Activated naive CD4-positive, alpha-beta T cell treated with anti-CD3 and anti-CD28 coated beads, Interleukin-2, amount 10 ng/mL, durations not matched to agents 7 days and 5 days (primary cell): ENCODE measurements at regions not wholly inside any gene's neighbourhood (a gene's known extent, or its start where the extent isn't known, plus 50 kb on each side); places are given as distances from the start of the nearest gene placed in this dataset.

Experiments
- CTCF ChIA-PET: fragments of 350-600 bp; sonication (Branson Sonifier 250); formaldehyde crosslinking; loops from one replicate; lab custom pipeline; 2021; ENCODE audit warnings: antibody characterized with exemption; lab: Charles Lee
- DNase-seq: peaks from one replicate; pipeline ENCODE4 v3.0.0-alpha.2; 2020
- H3K27ac Mint-ChIP-seq: one replicate; pipeline ENCODE4 v1.8.0; 2021; ENCODE audit warnings: mild to moderate bottlenecking, moderate library complexity, mixed read lengths
- H3K27me3 Mint-ChIP-seq: one replicate; pipeline ENCODE4 v1.8.0; 2021; ENCODE audit warnings: mild to moderate bottlenecking, mixed read lengths
- H3K36me3 Mint-ChIP-seq: one replicate; pipeline ENCODE4 v1.8.0; 2021; ENCODE audit warnings: mixed read lengths
- H3K4me1 Mint-ChIP-seq: one replicate; pipeline ENCODE4 v1.8.0; 2021; ENCODE audit warnings: mixed read lengths
- H3K4me3 Mint-ChIP-seq: one replicate; pipeline ENCODE4 v1.8.0; 2021; ENCODE audit warnings: mild to moderate bottlenecking, moderate library complexity, mixed read lengths
- H3K9me3 Mint-ChIP-seq: one replicate; pipeline ENCODE4 v1.8.0; 2021; ENCODE audit warnings: mixed read lengths

GRCh38 chr21:24046829-24047443 is 1560.3 kb downstream of the MRPL39 start:
- DNase-seq, result no peak
- no peak overlapping the region for H3K27ac Mint-ChIP-seq
- CTCF ChIA-PET, result interaction anchor here (0.6 to 0.8 kb wide), 2 partner anchors 78 to 105 kb away, joined by 3 read pairs; no protein-coding TSS in a partner anchor
- no peaks in the 10 kb centered on the region for H3K27me3 Mint-ChIP-seq
- no peak overlapping the region for H3K4me3 Mint-ChIP-seq
- no peaks in the 10 kb centered on the region for H3K9me3 Mint-ChIP-seq
- peaks cover 11% of the 10 kb centered on the region for H3K4me1 Mint-ChIP-seq
- no peaks in the 10 kb centered on the region for H3K36me3 Mint-ChIP-seq

- Mint-ChIP-seq H3K36me3 (no peaks in the 10 kb centered on the region), H3K4me1 (peaks cover 11% of the 10 kb centered on the region), H3K9me3 (no peaks in the 10 kb centered on the region), H3K4me3 (no peak overlapping the region), H3K27me3 (no peaks in the 10 kb centered on the region), H3K27ac (peak overlapping the region; percentile 64)
- DNase-seq, result peak; percentile 44
- CTCF ChIA-PET, result interaction anchor here (0.6 to 1.6 kb wide), 9 partner anchors 10 to 193 kb away, joined by 3 to 7 read pairs (median 3); no protein-coding TSS in a partner anchor
Observed at GRCh38 chr21:24045775-24046215, 1561.5 kb downstream of the MRPL39 start.

GRCh38 chr21:24045373-24045772 is 1561.9 kb downstream of the MRPL39 start:
- H3K36me3 Mint-ChIP-seq, result no peaks in the 10 kb centered on the region
- no peaks in the 10 kb centered on the region for H3K27me3 Mint-ChIP-seq
- CTCF ChIA-PET, result interaction anchor here (0.6 to 1.6 kb wide), 9 partner anchors 9 to 192 kb away, joined by 3 to 7 read pairs (median 3); no protein-coding TSS in a partner anchor
- H3K9me3 Mint-ChIP-seq, result no peaks in the 10 kb centered on the region
- DNase-seq, result no peak
- no peak overlapping the region for H3K4me3 Mint-ChIP-seq
- peaks cover 11% of the 10 kb centered on the region for H3K4me1 Mint-ChIP-seq
- no peak overlapping the region for H3K27ac Mint-ChIP-seq

GRCh38 chr21:24042687-24043086 is 1564.6 kb downstream of the MRPL39 start:
- no peaks in the 10 kb centered on the region for H3K27me3 Mint-ChIP-seq
- DNase-seq, result no peak
- H3K4me3 Mint-ChIP-seq, result no peak overlapping the region
- CTCF ChIA-PET, result no interaction called here
- H3K9me3 Mint-ChIP-seq, result no peaks in the 10 kb centered on the region
- H3K27ac Mint-ChIP-seq, result no peak overlapping the region
- H3K4me1 Mint-ChIP-seq, result peaks cover 11% of the 10 kb centered on the region
- H3K36me3 Mint-ChIP-seq, result no peaks in the 10 kb centered on the region

GRCh38 chr21:24032709-24033232 is 1574.5 kb downstream of the MRPL39 start:
- Mint-ChIP-seq H3K27ac (no peak overlapping the region), H3K9me3 (no peaks in the 10 kb centered on the region), H3K4me1 (no peaks in the 10 kb centered on the region), H3K4me3 (no peak overlapping the region), H3K36me3 (no peaks in the 10 kb centered on the region), H3K27me3 (no peaks in the 10 kb centered on the region)
- DNase-seq, result no peak
- CTCF ChIA-PET, result no interaction called here

GRCh38 chr21:24027396-24027795 is 1579.9 kb downstream of the MRPL39 start:
- no peak overlapping the region for H3K4me3 Mint-ChIP-seq
- no peaks in the 10 kb centered on the region for H3K4me1 Mint-ChIP-seq
- no peaks in the 10 kb centered on the region for H3K36me3 Mint-ChIP-seq
- CTCF ChIA-PET, result no interaction called here
- H3K27me3 Mint-ChIP-seq, result no peaks in the 10 kb centered on the region
- H3K9me3 Mint-ChIP-seq, result no peaks in the 10 kb centered on the region
- no peak overlapping the region for H3K27ac Mint-ChIP-seq
- DNase-seq, result no peak

GRCh38 chr21:24025101-24025500 is 1582.2 kb downstream of the MRPL39 start:
- Mint-ChIP-seq H3K4me3 (no peak overlapping the region), H3K4me1 (no peaks in the 10 kb centered on the region), H3K27ac (no peak overlapping the region), H3K36me3 (no peaks in the 10 kb centered on the region), H3K27me3 (no peaks in the 10 kb centered on the region), H3K9me3 (no peaks in the 10 kb centered on the region)
- CTCF ChIA-PET, result interaction anchor here (0.9 kb wide), 1 partner anchor 10 kb away, joined by 3 read pairs; no protein-coding TSS in a partner anchor
- no peak for DNase-seq

GRCh38 chr21:24023936-24024335 is 1583.3 kb downstream of the MRPL39 start:
- no peaks in the 10 kb centered on the region for H3K36me3 Mint-ChIP-seq
- H3K9me3 Mint-ChIP-seq, result peaks cover 9% of the 10 kb centered on the region
- H3K4me1 Mint-ChIP-seq, result no peaks in the 10 kb centered on the region
- no peak for DNase-seq
- no peak overlapping the region for H3K4me3 Mint-ChIP-seq
- CTCF ChIA-PET, result no interaction called here
- no peaks in the 10 kb centered on the region for H3K27me3 Mint-ChIP-seq
- H3K27ac Mint-ChIP-seq, result no peak overlapping the region

GRCh38 chr21:24023402-24023801 is 1583.9 kb downstream of the MRPL39 start:
- DNase-seq, result no peak
- no peak overlapping the region for H3K27ac Mint-ChIP-seq
- H3K9me3 Mint-ChIP-seq, result peaks cover 9% of the 10 kb centered on the region
- H3K36me3 Mint-ChIP-seq, result no peaks in the 10 kb centered on the region
- H3K27me3 Mint-ChIP-seq, result no peaks in the 10 kb centered on the region
- H3K4me1 Mint-ChIP-seq, result no peaks in the 10 kb centered on the region
- CTCF ChIA-PET, result no interaction called here
- no peak overlapping the region for H3K4me3 Mint-ChIP-seq

GRCh38 chr21:24014381-24014780 is 1592.9 kb downstream of the MRPL39 start:
- H3K27ac Mint-ChIP-seq, result no peak overlapping the region
- CTCF ChIA-PET, result interaction anchor here (0.6 to 1.0 kb wide), 2 partner anchors 10 to 82 kb away, joined by 3 read pairs; no protein-coding TSS in a partner anchor
- no peaks in the 10 kb centered on the region for H3K4me1 Mint-ChIP-seq
- H3K4me3 Mint-ChIP-seq, result no peak overlapping the region
- H3K27me3 Mint-ChIP-seq, result no peaks in the 10 kb centered on the region
- H3K9me3 Mint-ChIP-seq, result peaks cover 3% of the 10 kb centered on the region
- H3K36me3 Mint-ChIP-seq, result no peaks in the 10 kb centered on the region
- no peak for DNase-seq

- H3K36me3 Mint-ChIP-seq, result no peaks in the 10 kb centered on the region
- H3K27me3 Mint-ChIP-seq, result no peaks in the 10 kb centered on the region
Observed at GRCh38 chr21:24011087-24011486, 1596.2 kb downstream of the MRPL39 start.

GRCh38 chr21:24007592-24007991 is 1599.7 kb downstream of the MRPL39 start:
- CTCF ChIA-PET, result no interaction called here
- no peaks in the 10 kb centered on the region for H3K4me1 Mint-ChIP-seq
- H3K9me3 Mint-ChIP-seq, result no peaks in the 10 kb centered on the region
- no peak overlapping the region for H3K27ac Mint-ChIP-seq
- H3K27me3 Mint-ChIP-seq, result no peaks in the 10 kb centered on the region
- H3K36me3 Mint-ChIP-seq, result no peaks in the 10 kb centered on the region
- no peak for DNase-seq
- H3K4me3 Mint-ChIP-seq, result no peak overlapping the region

More at GRCh38 chr21:24011087-24011486, 1596.2 kb downstream of the MRPL39 start:
- no peak for DNase-seq
- no peaks in the 10 kb centered on the region for H3K4me1 Mint-ChIP-seq
- CTCF ChIA-PET, result interaction anchor here (1.0 kb wide), 1 partner anchor 34 kb away, joined by 7 read pairs; no protein-coding TSS in a partner anchor
- no peak overlapping the region for H3K27ac Mint-ChIP-seq
- H3K4me3 Mint-ChIP-seq, result no peak overlapping the region
- no peaks in the 10 kb centered on the region for H3K9me3 Mint-ChIP-seq

- no peaks in the 10 kb centered on the region for H3K36me3 Mint-ChIP-seq
- H3K27ac Mint-ChIP-seq, result no peak overlapping the region
- no peaks in the 10 kb centered on the region for H3K4me1 Mint-ChIP-seq
- no peaks in the 10 kb centered on the region for H3K27me3 Mint-ChIP-seq
- no peak overlapping the region for H3K4me3 Mint-ChIP-seq
- DNase-seq, result no peak
- H3K9me3 Mint-ChIP-seq, result no peaks in the 10 kb centered on the region
- CTCF ChIA-PET, result no interaction called here
Observed at GRCh38 chr21:23986987-23987386, 1620.3 kb downstream of the MRPL39 start.

- no peaks in the 10 kb centered on the region for H3K9me3 Mint-ChIP-seq
- CTCF ChIA-PET, result no interaction called here
- no peak for DNase-seq
Observed at GRCh38 chr21:23986214-23986613, 1621.1 kb downstream of the MRPL39 start.

GRCh38 chr21:23982546-23982945 is 1624.7 kb downstream of the MRPL39 start:
- Mint-ChIP-seq H3K4me3 (no peak overlapping the region), H3K36me3 (no peaks in the 10 kb centered on the region), H3K9me3 (no peaks in the 10 kb centered on the region), H3K27ac (no peak overlapping the region), H3K4me1 (peaks cover 4% of the 10 kb centered on the region), H3K27me3 (no peaks in the 10 kb centered on the region)
- CTCF ChIA-PET, result no interaction called here
- no peak for DNase-seq

More at GRCh38 chr21:23986214-23986613, 1621.1 kb downstream of the MRPL39 start:
- Mint-ChIP-seq H3K27me3 (no peaks in the 10 kb centered on the region), H3K4me1 (no peaks in the 10 kb centered on the region), H3K4me3 (no peak overlapping the region), H3K27ac (no peak overlapping the region), H3K36me3 (no peaks in the 10 kb centered on the region)
